AG04450 (cell line): ENCODE measurements at regions not wholly inside any gene's neighbourhood (a gene's known extent, or its start where the extent isn't known, plus 50 kb on each side); places are given as distances from the start of the nearest gene placed in this dataset.

Experiments
- CTCF ChIA-PET: fragments of 300-600, 350-600 bp; formaldehyde crosslinking; extraction: SDS; loops from one replicate; lab custom pipeline; 2022; ENCODE audit warnings: antibody characterized with exemption, inconsistent platforms; lab: Charles Lee
- POLR2A ChIA-PET: fragments of 350-600 bp; formaldehyde crosslinking; extraction: SDS; loops from one replicate; lab custom pipeline; 2021; ENCODE audit warnings: antibody characterized with exemption, inconsistent platforms; lab: Yijun Ruan, JAX
- DNase-seq: peaks from one replicate; pipeline ENCODE4 v3.0.0-alpha.2; 2011; ENCODE audit warnings: low read depth, low spot score
- H3K27ac ChIP-seq: one replicate; pipeline ENCODE4 v1.5.1; 2012; ENCODE audit warnings: low read depth, low read length, control low read depth
- H3K27me3 ChIP-seq: one replicate; pipeline ENCODE4 v1.6.0; 2012; ENCODE audit warnings: low read length; ENCODE audit not compliant: control insufficient read depth, insufficient read depth
- H3K4me3 ChIP-seq: 2 replicates; pipeline ENCODE4 v1.5.1; 2011; ENCODE audit warnings: mild to moderate bottlenecking, low read depth, low read length, control low read depth
- H3K9me3 ChIP-seq: 2 replicates; pipeline ENCODE4 v1.5.1; 2012; ENCODE audit warnings: low read length; ENCODE audit not compliant: control insufficient read depth, insufficient read depth
- CTCF ChIP-seq: IDR thresholded peaks from 2 replicates; pipeline ENCODE4 v1.5.1; 2011; ENCODE audit warnings: low read depth, low read length, control low read depth, inconsistent platforms

- POLR2A ChIA-PET = no interaction called here
- DNase-seq = no peak
- Histone ChIP-seq H3K4me3 (no peak overlapping the region), H3K9me3 (peaks cover 3% of the 10 kb centered on the region; the same call in 1 of the 2 replicates), H3K27ac (no peak overlapping the region), H3K27me3 (no peaks in the 10 kb centered on the region)
- CTCF ChIA-PET = no interaction called here
- no peak for TF ChIP-seq CTCF
These were observed 176.2 kb downstream of the CYLD start for GRCh38 chr16:50917950-50918703.

GRCh38 chr16:50916040-50916439, 174.2 kb downstream of the CYLD start:
- no peak for TF ChIP-seq CTCF
- POLR2A ChIA-PET = no interaction called here
- H3K9me3 ChIP-seq = peaks cover 3% of the 10 kb centered on the region; the same call in 1 of the 2 replicates
- no peak for DNase-seq
- no peak overlapping the region for H3K4me3 ChIP-seq
- peaks cover 3% of the 10 kb centered on the region for H3K27me3 ChIP-seq
- CTCF ChIA-PET = no interaction called here
- H3K27ac ChIP-seq = no peak overlapping the region

GRCh38 chr16:50915120-50915519, 173.2 kb downstream of the CYLD start:
- no peak overlapping the region for H3K4me3 ChIP-seq

GRCh38 chr16:50910736-50911100, 168.8 kb downstream of the CYLD start:
- no peak overlapping the region for H3K27ac ChIP-seq
- peaks cover 6% of the 10 kb centered on the region for H3K27me3 ChIP-seq
- POLR2A ChIA-PET = no interaction called here
- no peaks in the 10 kb centered on the region for H3K9me3 ChIP-seq
- CTCF ChIA-PET = no interaction called here
- no peak overlapping the region for H3K4me3 ChIP-seq
- no peak for TF ChIP-seq CTCF
- DNase-seq = no peak

More at GRCh38 chr16:50915120-50915519, 173.2 kb downstream of the CYLD start:
- no peak for TF ChIP-seq CTCF
- POLR2A ChIA-PET = no interaction called here
- Histone ChIP-seq H3K27me3 (peaks cover 6% of the 10 kb centered on the region), H3K9me3 (peaks cover 3% of the 10 kb centered on the region; the same call in 1 of the 2 replicates), H3K27ac (no peak overlapping the region)
- CTCF ChIA-PET = no interaction called here
- DNase-seq = no peak
